HEK293 (cell line): ENCODE measurements at regions not wholly inside any gene's neighbourhood (a gene's known extent, or its start where the extent isn't known, plus 50 kb on each side); places are given as distances from the start of the nearest gene placed in this dataset.

ENCODE experiments used
- CTCF ChIP-seq: fragments of 450-650 bp; formaldehyde crosslinking; IDR thresholded peaks from 2 replicates; pipeline ENCODE4 v1.5.1; 2016; ENCODE audit warnings: missing biosample characterization, missing genetic modification characterization
- HOXA7 ChIP-seq: sonication (generic); formaldehyde crosslinking; IDR thresholded peaks from 2 replicates; pipeline ENCODE4 v1.8.1; 2022; ENCODE audit warnings: missing genetic modification reagents, borderline replicate concordance
- REST ChIP-seq: fragments of 450-650 bp; formaldehyde crosslinking; IDR thresholded peaks from 2 replicates; pipeline ENCODE4 v1.5.1; 2016; ENCODE audit warnings: missing biosample characterization, missing genetic modification characterization
- ZBTB21 ChIP-seq: fragments of 450-650 bp; formaldehyde crosslinking; IDR thresholded peaks from 2 replicates; pipeline ENCODE4 v1.5.1; 2017; ENCODE audit warnings: missing biosample characterization, missing genetic modification characterization
- ZNF211 ChIP-seq: fragments of 450-650 bp; formaldehyde crosslinking; IDR thresholded peaks from 2 replicates; pipeline ENCODE4 v1.5.1; 2016; ENCODE audit warnings: low read depth, missing biosample characterization, missing genetic modification characterization
- ZNF473 ChIP-seq: fragments of 450-650 bp; formaldehyde crosslinking; IDR thresholded peaks from 2 replicates; pipeline ENCODE4 v1.5.1; 2017; ENCODE audit warnings: missing biosample characterization, missing genetic modification characterization

- TF ChIP-seq HOXA7 (no peak), CTCF (tag by site-specific recombination) (no peak), REST (tag by site-specific recombination) (no peak), ZNF473 (tag by site-specific recombination) (no peak), ZBTB21 (tag by site-specific recombination) (no peak), ZNF211 (tag by site-specific recombination) (no peak)
Observed at GRCh38 chr9:86838519-86839497, 108.5 kb downstream of the GAS1 start.
